Choroid plexus epithelial cell (primary cell): ENCODE measurements at regions not wholly inside any gene's neighbourhood (a gene's known extent, or its start where the extent isn't known, plus 50 kb on each side); places are given as distances from the start of the nearest gene placed in this dataset.
A peak's percentile ranks its signal among the peaks of the same experiment; 100 is the strongest.

ENCODE experiments used
- DNase-seq: peaks from one replicate; pipeline ENCODE4 v3.0.0-alpha.2; 2010; ENCODE audit warnings: low read depth
- H3K4me3 ChIP-seq: 2 replicates; pipeline ENCODE4 v1.5.1; 2011; ENCODE audit warnings: low read depth, mild to moderate bottlenecking, control low read depth, low read length, moderate library complexity
- CTCF ChIP-seq: conservative IDR thresholded peaks from 2 replicates; pipeline ENCODE4 v1.5.1; 2011; ENCODE audit warnings: low read depth, mild to moderate bottlenecking, control low read depth, inconsistent platforms, low read length, moderate library complexity

DNA sequence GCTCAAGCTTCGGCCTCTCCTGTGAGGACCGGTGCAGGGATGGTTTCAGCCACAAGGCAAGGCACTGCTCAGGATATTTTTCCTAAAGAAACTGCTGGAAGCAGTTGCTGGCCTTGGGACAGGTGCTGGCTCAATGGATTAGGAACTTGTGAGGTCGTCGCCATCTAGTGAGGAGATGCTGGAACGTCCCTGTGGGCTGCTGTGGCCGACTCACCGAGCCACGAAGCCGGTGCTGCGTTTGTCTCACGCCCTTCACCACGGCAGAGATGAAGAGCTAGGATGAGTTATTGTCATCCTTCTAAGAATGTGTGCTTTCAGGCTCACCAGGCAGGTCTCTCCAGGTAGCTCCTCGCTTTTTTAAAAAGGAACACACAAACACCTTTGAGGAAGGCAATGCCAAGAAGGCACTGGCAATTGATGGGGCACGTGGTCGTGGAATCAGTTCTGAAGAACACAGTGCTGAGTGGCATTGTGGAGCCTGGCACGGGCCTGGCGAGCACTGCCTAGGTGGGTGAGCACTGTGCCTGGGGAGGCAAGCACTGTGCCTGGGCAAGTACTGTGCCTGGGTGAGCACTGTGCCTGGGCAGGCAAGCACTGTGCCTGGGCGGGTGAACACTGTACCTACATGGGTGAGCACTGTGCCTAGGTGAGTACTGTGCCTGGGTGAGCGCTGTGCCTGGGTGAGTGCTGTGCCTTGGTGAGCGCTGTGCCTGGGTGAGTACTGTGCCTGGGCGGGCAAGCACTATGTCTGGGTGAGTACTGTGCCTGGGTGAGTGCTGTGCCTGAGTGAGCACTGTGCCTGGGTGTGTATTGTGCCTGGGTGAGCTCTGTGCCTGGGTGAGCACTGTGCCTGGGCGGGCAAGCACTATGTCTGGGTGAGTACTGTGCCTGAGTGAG lies 140.4 kb downstream of the TEX29 start:
- no peak overlapping the region for H3K4me3 ChIP-seq
- TF ChIP-seq CTCF: peak; percentile 58
- peak; percentile 61 for DNase-seq

DNA sequence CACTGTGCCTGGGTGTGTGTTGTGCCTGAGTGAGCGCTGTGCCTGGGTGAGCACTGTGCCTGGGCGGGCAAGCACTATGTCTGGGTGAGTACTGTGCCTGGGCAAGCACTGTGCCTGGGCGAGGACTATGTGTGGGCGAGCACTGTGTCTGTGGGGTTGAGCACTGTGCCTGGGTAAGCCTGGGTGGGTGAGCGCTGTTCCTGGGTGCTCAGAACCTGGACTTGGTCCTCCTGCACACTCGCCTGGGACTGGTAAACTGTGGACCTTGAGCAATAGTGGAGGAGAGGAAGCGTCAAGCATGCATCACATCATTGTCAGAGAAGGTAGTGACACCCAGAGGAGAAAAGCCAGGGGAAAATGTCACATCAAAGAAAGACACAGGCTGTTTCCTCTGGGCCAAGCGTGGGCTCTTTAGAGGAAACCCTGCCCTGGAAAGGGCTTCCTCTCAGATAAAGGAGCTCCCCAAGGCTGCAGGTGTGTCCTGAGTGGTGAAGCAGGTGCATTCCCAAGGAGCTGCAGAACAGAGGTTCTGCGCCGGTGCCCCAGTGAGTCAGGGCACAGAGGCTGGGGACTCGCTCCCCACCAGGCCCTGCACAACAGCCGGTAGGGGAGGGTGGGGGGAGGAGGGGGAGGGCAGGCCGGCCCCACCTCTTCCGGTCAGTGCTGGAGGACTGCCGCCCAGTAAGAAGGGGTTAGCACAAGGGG lies 141.2 kb downstream of the TEX29 start:
- TF ChIP-seq CTCF: no peak
- no peak for DNase-seq
- no peak overlapping the region for H3K4me3 ChIP-seq

DNA sequence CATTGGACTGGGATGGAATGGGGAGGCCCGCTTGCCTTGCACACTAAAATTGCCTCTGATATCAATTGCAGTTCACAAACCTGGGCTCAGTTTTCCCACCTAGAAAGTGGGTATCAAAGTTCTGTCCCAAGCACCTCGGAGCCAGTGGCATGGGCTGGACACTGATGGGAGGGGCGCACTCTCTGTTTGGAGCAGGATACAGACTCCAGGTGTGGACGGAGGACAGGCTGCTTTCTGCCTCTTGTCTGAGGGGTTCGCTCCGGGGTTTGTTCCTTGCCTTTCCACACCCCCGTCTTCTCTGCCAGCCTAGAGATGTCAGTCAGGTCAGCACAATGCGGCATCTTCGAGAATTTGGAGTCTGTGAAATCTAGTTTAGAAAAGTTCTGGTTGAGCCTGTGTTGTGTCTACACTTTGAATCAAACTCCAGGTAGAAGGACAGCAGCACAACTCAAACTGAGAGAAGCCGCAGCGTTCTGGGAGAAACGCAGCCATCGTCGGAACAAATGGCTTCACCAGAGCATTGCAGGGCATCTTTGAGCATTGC lies 141.9 kb downstream of the TEX29 start:
- no peak for TF ChIP-seq CTCF
- no peak overlapping the region for H3K4me3 ChIP-seq
- DNase-seq: no peak

DNA sequence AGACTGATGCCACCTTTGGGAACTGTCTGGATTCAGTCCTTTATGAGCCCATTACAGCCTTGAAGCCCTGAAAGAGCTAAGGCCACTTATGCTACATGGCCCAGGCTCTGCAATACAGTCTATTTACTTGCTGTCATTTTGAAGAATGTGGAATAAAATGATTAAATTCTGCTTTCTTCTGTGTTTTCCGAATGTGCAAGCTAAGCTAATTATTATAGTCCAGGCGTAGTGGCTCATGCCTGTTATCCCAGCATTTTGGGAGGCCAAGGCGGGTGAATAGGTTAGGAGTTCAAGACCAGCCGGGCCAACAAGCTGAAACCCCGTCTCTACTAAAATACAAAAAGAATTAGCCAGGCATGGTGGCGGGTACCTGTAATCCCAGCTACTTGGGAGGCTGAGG lies 142.5 kb downstream of the TEX29 start:
- no peak for TF ChIP-seq CTCF
- H3K4me3 ChIP-seq: no peak overlapping the region

DNA sequence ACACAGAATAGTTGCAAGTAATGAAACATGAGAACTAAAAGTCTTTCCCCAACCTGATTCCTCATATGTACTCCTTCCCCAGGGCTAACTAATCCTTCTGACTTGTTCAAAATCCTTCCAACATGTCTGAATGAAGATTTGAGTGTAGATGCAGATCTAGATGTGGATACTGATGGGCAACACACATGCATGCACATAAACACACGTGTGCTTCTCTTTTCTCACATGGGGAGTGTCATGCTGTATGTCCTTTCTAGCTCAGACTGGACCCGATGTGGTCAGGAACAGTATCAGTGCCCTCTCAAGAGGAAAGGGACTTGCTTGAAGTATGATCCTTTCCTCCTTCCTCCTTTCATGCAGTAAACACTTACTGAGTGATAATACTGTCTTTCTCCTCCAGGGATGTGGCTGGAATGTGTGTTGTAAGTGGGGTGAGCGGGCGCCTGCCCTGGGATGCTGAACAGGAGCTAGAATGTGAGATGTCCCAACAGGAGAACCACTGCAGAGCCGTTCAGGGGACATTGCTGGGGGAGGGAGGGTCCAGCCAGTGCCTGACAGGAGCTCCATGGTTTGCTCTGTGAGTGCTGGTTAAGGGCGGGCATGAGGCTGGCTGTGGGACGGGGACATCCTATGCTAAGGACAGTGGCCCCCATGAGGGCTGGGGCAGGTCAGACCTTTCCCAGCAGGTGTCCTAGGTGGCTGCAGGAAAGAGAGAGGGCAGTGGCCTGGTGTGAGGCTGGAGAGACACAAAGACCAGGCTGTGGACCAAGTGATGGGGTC lies 146.9 kb downstream of the TEX29 start:
- H3K4me3 ChIP-seq: no peak overlapping the region
- TF ChIP-seq CTCF: no peak
- DNase-seq: no peak

More for the DNA sequence above, 142.5 kb downstream of the TEX29 start:
- no peak for DNase-seq

DNA sequence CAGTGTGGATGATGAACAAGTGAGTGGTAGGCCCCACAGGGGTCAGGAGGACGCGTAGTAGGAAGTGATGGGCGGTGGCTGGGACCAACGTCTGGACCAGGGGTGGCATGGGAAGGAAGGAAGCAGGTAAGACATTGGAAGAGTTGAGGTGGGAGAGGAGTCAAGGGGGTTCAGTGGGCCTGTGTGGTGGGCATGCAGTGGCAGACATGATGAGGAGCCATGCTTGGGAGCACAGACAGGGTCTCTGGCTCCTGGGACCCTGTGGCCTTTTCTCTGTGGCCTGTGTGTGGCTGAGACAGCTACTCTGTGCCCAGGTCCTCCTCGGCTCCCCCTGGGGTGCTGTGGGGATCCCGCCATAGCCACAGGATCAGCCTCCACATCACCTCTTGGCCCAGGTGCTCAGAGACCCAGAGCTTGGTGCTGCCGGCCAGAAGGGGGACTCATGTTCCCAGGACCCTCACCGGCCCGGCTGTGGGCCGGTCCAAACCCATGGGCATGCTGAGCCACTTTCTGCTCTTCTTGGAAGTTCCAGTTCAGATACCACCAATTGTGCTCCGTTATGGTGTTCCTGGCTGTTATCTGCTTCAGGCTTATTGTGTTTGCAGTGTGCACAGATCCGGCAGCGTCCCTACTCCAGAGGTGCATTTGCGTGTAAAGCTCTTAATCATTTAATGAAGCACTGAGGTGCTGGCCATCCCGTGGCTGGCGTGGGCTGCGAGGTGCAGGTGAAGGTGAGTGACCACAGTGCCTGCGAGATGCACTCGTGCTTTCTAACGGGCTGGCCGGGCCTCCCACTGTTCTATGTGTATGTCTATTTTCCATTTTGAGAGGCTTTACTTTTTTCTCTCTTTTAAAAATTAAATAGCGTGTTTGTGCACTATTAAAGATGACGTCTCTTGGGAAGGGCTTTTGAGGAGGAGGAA lies 147.9 kb downstream of the TEX29 start:
- no peak for DNase-seq
- TF ChIP-seq CTCF: no peak

More for the DNA sequence above, 147.9 kb downstream of the TEX29 start:
- H3K4me3 ChIP-seq: no peak overlapping the region
